ENCODE measurements at regions not wholly inside any gene's neighbourhood (a gene's known extent, or its start where the extent isn't known, plus 50 kb on each side); places are given as distances from the start of the nearest gene placed in this dataset.

- Mint-ChIP-seq H3K27ac (no peak overlapping the region), H3K27me3 (no peaks in the 10 kb centered on the region), H3K4me1 (ENCODE audit: low read depth) (peaks cover 21% of the 10 kb centered on the region), H3K9me3 (no peaks in the 10 kb centered on the region), H3K36me3 (ENCODE audit: low read depth) (no peaks in the 10 kb centered on the region), H3K4me3 (no peak overlapping the region)
These were observed 102.8 kb downstream of the GGTLC2 start for GRCh38 chr22:22746963-22747933.

GRCh38 chr22:22748297-22748743 lies 103.9 kb downstream of the GGTLC2 start:
- no peak overlapping the region for H3K27ac Mint-ChIP-seq
- no peak overlapping the region for H3K4me3 Mint-ChIP-seq
- no peaks in the 10 kb centered on the region for H3K27me3 Mint-ChIP-seq
- H3K9me3 Mint-ChIP-seq = no peaks in the 10 kb centered on the region
- peaks cover 28% of the 10 kb centered on the region for H3K4me1 Mint-ChIP-seq (ENCODE audit: low read depth)
- H3K36me3 Mint-ChIP-seq (ENCODE audit: low read depth) = no peaks in the 10 kb centered on the region

- Mint-ChIP-seq H3K27me3 (no peaks in the 10 kb centered on the region), H3K4me1 (ENCODE audit: low read depth) (peaks cover 33% of the 10 kb centered on the region), H3K36me3 (ENCODE audit: low read depth) (no peaks in the 10 kb centered on the region), H3K9me3 (no peaks in the 10 kb centered on the region), H3K4me3 (no peak overlapping the region), H3K27ac (no peak overlapping the region)
These were observed 104.3 kb downstream of the GGTLC2 start for GRCh38 chr22:22748756-22749155.

GRCh38 chr22:22749167-22749758 lies 104.8 kb downstream of the GGTLC2 start:
- H3K4me3 Mint-ChIP-seq = no peak overlapping the region
- no peaks in the 10 kb centered on the region for H3K9me3 Mint-ChIP-seq
- no peaks in the 10 kb centered on the region for H3K27me3 Mint-ChIP-seq
- no peaks in the 10 kb centered on the region for H3K36me3 Mint-ChIP-seq (ENCODE audit: low read depth)
- peaks cover 38% of the 10 kb centered on the region for H3K4me1 Mint-ChIP-seq (ENCODE audit: low read depth)
- no peak overlapping the region for H3K27ac Mint-ChIP-seq

GRCh38 chr22:22750335-22751042 lies 106.1 kb downstream of the GGTLC2 start:
- H3K27me3 Mint-ChIP-seq = no peaks in the 10 kb centered on the region
- no peak overlapping the region for H3K27ac Mint-ChIP-seq
- no peaks in the 10 kb centered on the region for H3K9me3 Mint-ChIP-seq
- H3K36me3 Mint-ChIP-seq (ENCODE audit: low read depth) = no peaks in the 10 kb centered on the region
- peaks cover 41% of the 10 kb centered on the region for H3K4me1 Mint-ChIP-seq (ENCODE audit: low read depth)
- H3K4me3 Mint-ChIP-seq = no peak overlapping the region

- H3K9me3 Mint-ChIP-seq = no peaks in the 10 kb centered on the region
- no peaks in the 10 kb centered on the region for H3K36me3 Mint-ChIP-seq (ENCODE audit: low read depth)
- no peak overlapping the region for H3K27ac Mint-ChIP-seq
These were observed 106.7 kb downstream of the GGTLC2 start for GRCh38 chr22:22751043-22751603.

GRCh38 chr22:22752199-22752555 lies 107.8 kb downstream of the GGTLC2 start:
- no peaks in the 10 kb centered on the region for H3K9me3 Mint-ChIP-seq
- H3K4me3 Mint-ChIP-seq = no peak overlapping the region
- peak overlapping the region; percentile 49 for H3K27ac Mint-ChIP-seq
- peaks cover 46% of the 10 kb centered on the region for H3K4me1 Mint-ChIP-seq (ENCODE audit: low read depth)
- H3K36me3 Mint-ChIP-seq (ENCODE audit: low read depth) = no peaks in the 10 kb centered on the region
- no peaks in the 10 kb centered on the region for H3K27me3 Mint-ChIP-seq

More at GRCh38 chr22:22751043-22751603, 106.7 kb downstream of the GGTLC2 start:
- Mint-ChIP-seq H3K4me1 (ENCODE audit: low read depth) (peaks cover 44% of the 10 kb centered on the region), H3K4me3 (no peak overlapping the region), H3K27me3 (no peaks in the 10 kb centered on the region)

- Mint-ChIP-seq H3K27me3 (no peaks in the 10 kb centered on the region), H3K36me3 (ENCODE audit: low read depth) (no peaks in the 10 kb centered on the region), H3K4me1 (ENCODE audit: low read depth) (peaks cover 45% of the 10 kb centered on the region), H3K9me3 (no peaks in the 10 kb centered on the region), H3K4me3 (no peak overlapping the region), H3K27ac (peak overlapping the region; percentile 49)
These were observed 108.4 kb downstream of the GGTLC2 start for GRCh38 chr22:22752556-22753477.

- Mint-ChIP-seq H3K36me3 (ENCODE audit: low read depth) (no peaks in the 10 kb centered on the region), H3K4me3 (no peak overlapping the region), H3K27ac (no peak overlapping the region), H3K9me3 (no peaks in the 10 kb centered on the region), H3K4me1 (ENCODE audit: low read depth) (peaks cover 41% of the 10 kb centered on the region), H3K27me3 (no peaks in the 10 kb centered on the region)
These were observed 109.3 kb downstream of the GGTLC2 start for GRCh38 chr22:22753526-22754267.

GRCh38 chr22:22754268-22754657 lies 109.8 kb downstream of the GGTLC2 start:
- H3K27ac Mint-ChIP-seq = no peak overlapping the region
- H3K4me3 Mint-ChIP-seq = no peak overlapping the region
- H3K4me1 Mint-ChIP-seq (ENCODE audit: low read depth) = peaks cover 44% of the 10 kb centered on the region
- no peaks in the 10 kb centered on the region for H3K27me3 Mint-ChIP-seq
- no peaks in the 10 kb centered on the region for H3K36me3 Mint-ChIP-seq (ENCODE audit: low read depth)
- H3K9me3 Mint-ChIP-seq = no peaks in the 10 kb centered on the region

GRCh38 chr22:22754961-22755777 lies 110.8 kb downstream of the GGTLC2 start:
- Mint-ChIP-seq H3K4me3 (no peak overlapping the region), H3K9me3 (no peaks in the 10 kb centered on the region), H3K4me1 (ENCODE audit: low read depth) (peaks cover 49% of the 10 kb centered on the region), H3K27me3 (no peaks in the 10 kb centered on the region), H3K27ac (no peak overlapping the region), H3K36me3 (ENCODE audit: low read depth) (no peaks in the 10 kb centered on the region)

GRCh38 chr22:22755778-22756100 lies 111.3 kb downstream of the GGTLC2 start:
- Mint-ChIP-seq H3K27ac (no peak overlapping the region), H3K9me3 (no peaks in the 10 kb centered on the region), H3K4me3 (no peak overlapping the region), H3K27me3 (no peaks in the 10 kb centered on the region), H3K36me3 (ENCODE audit: low read depth) (no peaks in the 10 kb centered on the region), H3K4me1 (ENCODE audit: low read depth) (peaks cover 49% of the 10 kb centered on the region)

- Mint-ChIP-seq H3K27ac (no peak overlapping the region), H3K4me1 (ENCODE audit: low read depth) (peaks cover 49% of the 10 kb centered on the region), H3K4me3 (no peak overlapping the region)
These were observed 111.7 kb downstream of the GGTLC2 start for GRCh38 chr22:22756109-22756508.

More at GRCh38 chr22:22756109-22756508, 111.7 kb downstream of the GGTLC2 start:
- H3K27me3 Mint-ChIP-seq = no peaks in the 10 kb centered on the region
- no peaks in the 10 kb centered on the region for H3K9me3 Mint-ChIP-seq
- no peaks in the 10 kb centered on the region for H3K36me3 Mint-ChIP-seq (ENCODE audit: low read depth)

All from stimulated activated naive CD8-positive, alpha-beta T cell treated with anti-CD3 and anti-CD28 coated beads, Interleukin-15, Interleukin-2, amounts not matched to agents 100 ng/mL and 50 ng/mL, for 24 hours (primary cell).